Peyer's patch (tissue), 4 donors: ENCODE measurements at regions not wholly inside any gene's neighbourhood (a gene's known extent, or its start where the extent isn't known, plus 50 kb on each side); places are given as distances from the start of the nearest gene placed in this dataset.

Experiments
- DNase-seq, 3 donors: peaks; one replicate each; pipeline ENCODE4 v3.0.0-alpha.2; 2017 to 2019
- H3K27ac ChIP-seq, 4 donors: fragments of 200-600 bp; sonication (generic); one replicate each; pipeline ENCODE4 v1.5.1; 2016 to 2019
- H3K27me3 ChIP-seq, 2 donors: fragments of 200-600 bp; sonication (generic); one replicate each; pipeline ENCODE4 v1.5.1; 2019
- H3K36me3 ChIP-seq, 3 donors: fragments of 200-600 bp; sonication (generic); one replicate each; pipeline ENCODE4 v1.5.1; 2016 to 2019
- H3K4me1 ChIP-seq, 4 donors: fragments of 200-600 bp; sonication (generic); one replicate each; pipeline ENCODE4 v1.5.1; 2016 to 2019
- H3K4me3 ChIP-seq, 4 donors: fragments of 200-600 bp; sonication (generic); 1 replicate in 3 of 4; 2 replicates in 1 of 4; pipeline ENCODE4 v1.5.1; 2016 to 2019; ENCODE audit warnings: mild to moderate bottlenecking in 1 of 4
- H3K9me3 ChIP-seq, 4 donors: fragments of 200-600 bp; sonication (generic); one replicate each; pipeline ENCODE4 v1.5.1; 2016 to 2019; ENCODE audit warnings: mild to moderate bottlenecking in 1 of 4
- POLR2A ChIP-seq, 2 donors: fragments of 450-650 bp; IDR thresholded peaks; one replicate each; pipeline ENCODE4 v1.5.1; 2017; ENCODE audit warnings: antibody characterized with exemption in 2 of 2, mild to moderate bottlenecking in 2 of 2, moderate library complexity in 2 of 2
- TF ChIP-seq, protein P1 (sequence below), 6 experiments: fragments of 450-650 bp in 4 of 6; fragments of 200-600 bp in 2 of 6; sonication (generic) in 1 of 6; IDR thresholded peaks; one replicate each; pipeline ENCODE4 v1.5.1; 2017 to 2019; ENCODE audit warnings: antibody characterized with exemption in 6 of 6, mild to moderate bottlenecking in 3 of 6, moderate library complexity in 1 of 6

GRCh38 chr17:74134991-74135390 is 68.5 kb upstream of the RPL38 start:
- TF ChIP-seq, protein P1, sequence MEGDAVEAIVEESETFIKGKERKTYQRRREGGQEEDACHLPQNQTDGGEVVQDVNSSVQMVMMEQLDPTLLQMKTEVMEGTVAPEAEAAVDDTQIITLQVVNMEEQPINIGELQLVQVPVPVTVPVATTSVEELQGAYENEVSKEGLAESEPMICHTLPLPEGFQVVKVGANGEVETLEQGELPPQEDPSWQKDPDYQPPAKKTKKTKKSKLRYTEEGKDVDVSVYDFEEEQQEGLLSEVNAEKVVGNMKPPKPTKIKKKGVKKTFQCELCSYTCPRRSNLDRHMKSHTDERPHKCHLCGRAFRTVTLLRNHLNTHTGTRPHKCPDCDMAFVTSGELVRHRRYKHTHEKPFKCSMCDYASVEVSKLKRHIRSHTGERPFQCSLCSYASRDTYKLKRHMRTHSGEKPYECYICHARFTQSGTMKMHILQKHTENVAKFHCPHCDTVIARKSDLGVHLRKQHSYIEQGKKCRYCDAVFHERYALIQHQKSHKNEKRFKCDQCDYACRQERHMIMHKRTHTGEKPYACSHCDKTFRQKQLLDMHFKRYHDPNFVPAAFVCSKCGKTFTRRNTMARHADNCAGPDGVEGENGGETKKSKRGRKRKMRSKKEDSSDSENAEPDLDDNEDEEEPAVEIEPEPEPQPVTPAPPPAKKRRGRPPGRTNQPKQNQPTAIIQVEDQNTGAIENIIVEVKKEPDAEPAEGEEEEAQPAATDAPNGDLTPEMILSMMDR (IDR thresholded peaks at IDR 0.05) = no peak
- no peak for TF ChIP-seq POLR2A (IDR thresholded peaks at IDR 0.05)
- Histone ChIP-seq H3K27ac (no peak overlapping the region), H3K9me3 (no peaks in the 10 kb centered on the region), H3K27me3 (no peaks in the 10 kb centered on the region), H3K36me3 (no peaks in the 10 kb centered on the region), H3K4me3 (no peak overlapping the region), H3K4me1 (no peaks in the 10 kb centered on the region)
- DNase-seq = no peak

- Histone ChIP-seq H3K36me3 (no peaks in the 10 kb centered on the region), H3K27me3 (no peaks in the 10 kb centered on the region), H3K27ac (no peak overlapping the region), H3K4me3 (no peak overlapping the region), H3K9me3 (no peaks in the 10 kb centered on the region), H3K4me1 (no peaks in the 10 kb centered on the region)
- TF ChIP-seq, protein P1 (IDR thresholded peaks at IDR 0.05) = no peak
- TF ChIP-seq POLR2A (IDR thresholded peaks at IDR 0.05) = no peak
- no peak for DNase-seq
Measured at GRCh38 chr17:74135391-74136167, 67.9 kb upstream of the RPL38 start.

DNA sequence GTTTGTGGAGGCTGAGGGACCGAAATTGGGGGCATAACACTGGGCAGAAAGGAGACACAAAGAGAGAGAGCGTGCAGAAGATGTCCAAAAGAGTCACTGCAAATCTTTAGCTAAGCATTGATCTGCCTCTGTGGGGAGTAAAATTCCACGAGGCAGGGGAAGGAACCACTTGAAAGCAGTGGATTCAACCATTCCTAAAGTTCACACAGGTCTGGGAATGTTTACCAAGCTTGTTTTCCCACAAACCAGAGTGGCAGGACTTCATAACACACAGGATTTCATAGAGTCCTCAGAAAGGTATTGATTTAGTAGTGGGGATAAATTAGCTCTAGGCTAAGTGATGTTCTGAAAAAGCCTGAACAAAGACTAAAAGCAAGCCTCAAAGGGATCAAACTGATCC is 66.1 kb upstream of the RPL38 start:
- peaks cover 0 to 3% (median 0%) of the 10 kb centered on the region in 4 donors for H3K9me3 ChIP-seq
- no peaks in the 10 kb centered on the region for H3K27me3 ChIP-seq
- H3K4me1 ChIP-seq = no peaks in the 10 kb centered on the region
- H3K27ac ChIP-seq = no peak overlapping the region
- H3K36me3 ChIP-seq = no peaks in the 10 kb centered on the region
- no peak for DNase-seq
- no peak overlapping the region for H3K4me3 ChIP-seq
- TF ChIP-seq, protein P1 (IDR thresholded peaks at IDR 0.05) = no peak
- no peak for TF ChIP-seq POLR2A (IDR thresholded peaks at IDR 0.05)

- Histone ChIP-seq H3K9me3 (peaks cover 0 to 11% (median 0%) of the 10 kb centered on the region in 4 donors), H3K36me3 (no peaks in the 10 kb centered on the region), H3K27me3 (no peaks in the 10 kb centered on the region), H3K4me3 (no peak overlapping the region), H3K4me1 (no peaks in the 10 kb centered on the region), H3K27ac (no peak overlapping the region)
- TF ChIP-seq, protein P1 (IDR thresholded peaks at IDR 0.05) = no peak
- TF ChIP-seq POLR2A (IDR thresholded peaks at IDR 0.05) = no peak
- DNase-seq = no peak
Measured at GRCh38 chr17:74139120-74139519, 64.4 kb upstream of the RPL38 start.

GRCh38 chr17:74140282-74140681 is 63.2 kb upstream of the RPL38 start:
- no peaks in the 10 kb centered on the region for H3K27me3 ChIP-seq
- no peak overlapping the region for H3K27ac ChIP-seq
- H3K4me3 ChIP-seq = no peak overlapping the region
- H3K4me1 ChIP-seq = no peaks in the 10 kb centered on the region
- DNase-seq = no peak
- TF ChIP-seq, protein P1 (IDR thresholded peaks at IDR 0.05) = no peak
- TF ChIP-seq POLR2A (IDR thresholded peaks at IDR 0.05) = no peak
- peaks cover 0 to 11% (median 0%) of the 10 kb centered on the region in 4 donors for H3K9me3 ChIP-seq
- no peaks in the 10 kb centered on the region for H3K36me3 ChIP-seq
